HepG2 (cell line): ENCODE measurements at regions not wholly inside any gene's neighbourhood (a gene's known extent, or its start where the extent isn't known, plus 50 kb on each side); places are given as distances from the start of the nearest gene placed in this dataset.

Source experiments
- ATAC-seq: fragments of 200-7000 bp; cut with Tn5 transposase; 3 replicates; pipeline ENCODE4 v1.9.1; 2020; ENCODE audit warnings: mild to moderate bottlenecking, moderate library complexity
- BruUV-seq: library from RNA; stranded (reverse); fragments of 400-500 nt; replicated peaks from 2 replicates; lab custom pipeline; 2021; lab: Mats Ljungman, UMichigan
- CTCF ChIA-PET: fragments of 300-600 bp; formaldehyde crosslinking; extraction: SDS; loops from one replicate; lab custom pipeline; 2021; ENCODE audit warnings: low total read pairs, inconsistent platforms, low intra/inter-chr PET ratio; lab: Yijun Ruan, JAX
- POLR2A ChIA-PET: fragments of 350-600 bp; sonication (Branson Sonifier 250); formaldehyde crosslinking; loops from one replicate; lab custom pipeline; 2020; ENCODE audit warnings: antibody characterized with exemption, inconsistent platforms; lab: Yijun Ruan, JAX
- DNase-seq: peaks from one replicate; pipeline ENCODE4 v3.0.0-alpha.2; 2015; ENCODE audit warnings: low spot score
- FAIRE-seq: peaks from 3 replicates; lab custom pipeline; 2011; peaks lifted over from hg19 to GRCh38; lab: Jason Lieb, UNC
- H2AFZ ChIP-seq: one replicate; pipeline ENCODE4 v1.6.1; 2011; ENCODE audit warnings: low read length, inconsistent platforms
- H3K27ac ChIP-seq: fragments of 300-600 bp; 3 replicates; pipeline ENCODE4 v1.8.0; 2011; ENCODE audit warnings: mixed run types, mild to moderate bottlenecking, mixed read lengths, low read length, inconsistent platforms; ENCODE audit not compliant: insufficient read depth; ENCODE audit errors: extremely low read length
- H3K27me3 ChIP-seq, 2 experiments: fragments of 200-600 bp in 1 of 2; 2 replicates in 1 of 2; 3 replicates in 1 of 2; pipeline versions ENCODE4 v1.6.0 to v1.8.0; 2011; ENCODE audit warnings: low read length in 2 of 2, mild to moderate bottlenecking in 2 of 2, moderate library complexity in 2 of 2, inconsistent platforms in 1 of 2; ENCODE audit not compliant: insufficient read depth in 2 of 2, control insufficient read depth in 1 of 2
- H3K36me3 ChIP-seq, 2 experiments: fragments of 200-600 bp in 1 of 2; replicated peaks in 1 of 2; 2 replicates in 1 of 2; 3 replicates in 1 of 2; pipeline versions ENCODE4 v1.5.1 to v1.8.0; 2011; ENCODE audit warnings: low read length in 2 of 2, inconsistent platforms in 1 of 2; ENCODE audit not compliant: insufficient read depth in 2 of 2, control insufficient read depth in 1 of 2
- H3K4me1 ChIP-seq: 2 replicates; pipeline ENCODE4 v1.5.1; 2012; ENCODE audit warnings: low read length, inconsistent platforms; ENCODE audit not compliant: insufficient read depth
- H3K4me2 ChIP-seq: 2 replicates; pipeline ENCODE4 v1.6.0; 2011; ENCODE audit warnings: low read depth, low read length, inconsistent platforms
- H3K4me3 ChIP-seq, 3 experiments: fragments of 200-600 bp in 1 of 3; sonication (generic), shearing (Covaris generic) in 1 of 3; replicated peaks in 1 of 3; 2 replicates each; pipeline ENCODE4 v1.5.1; 2011 to 2016; ENCODE audit warnings: low read length in 3 of 3, inconsistent platforms in 2 of 3, low read depth in 2 of 3, mild to moderate bottlenecking in 2 of 3, control low read depth in 1 of 3, mixed read lengths in 1 of 3; ENCODE audit not compliant: insufficient read depth in 1 of 3
- H3K79me2 ChIP-seq: one replicate; pipeline ENCODE4 v1.6.1; 2011; ENCODE audit warnings: low read length, inconsistent platforms; ENCODE audit not compliant: insufficient read depth
- H3K9ac ChIP-seq: 2 replicates; pipeline ENCODE4 v1.6.0; 2011; ENCODE audit warnings: mild to moderate bottlenecking, low read depth, low read length, inconsistent platforms; ENCODE audit not compliant: insufficient read depth
- H3K9me3 ChIP-seq: 2 replicates; pipeline ENCODE4 v1.5.1; 2012; ENCODE audit warnings: mild to moderate bottlenecking, low read length
- H4K20me1 ChIP-seq: 2 replicates; pipeline ENCODE4 v1.6.0; 2011; ENCODE audit warnings: inconsistent platforms, mild to moderate bottlenecking, low read length, moderate library complexity; ENCODE audit not compliant: insufficient read depth
- CHD2 ChIP-seq: IDR thresholded peaks from 2 replicates; pipeline ENCODE4 v1.6.1; 2011; ENCODE audit warnings: low read depth, low read length, improper control_type of control experiment
- FIP1L1 ChIP-seq: fragments of 200-400 bp; formaldehyde crosslinking; IDR thresholded peaks from 2 replicates; pipeline ENCODE4 v1.6.1; 2018; ENCODE audit warnings: low read depth, mild to moderate bottlenecking, low read length, moderate library complexity, borderline replicate concordance; ENCODE audit not compliant: insufficient read depth
- IRF2 ChIP-seq: IDR thresholded peaks from 2 replicates; pipeline ENCODE4 v1.6.1; 2018; ENCODE audit warnings: missing genetic modification reagents, missing compliant biosample characterization
- MTF2 ChIP-seq: sonication (generic); formaldehyde crosslinking; IDR thresholded peaks from 2 replicates; pipeline ENCODE4 v1.5.0; 2020; ENCODE audit warnings: missing genetic modification reagents, borderline replicate concordance
- RARG ChIP-seq: sonication (generic); formaldehyde crosslinking; IDR thresholded peaks from 2 replicates; pipeline ENCODE4 v1.4.0; 2020; ENCODE audit warnings: low read depth, mild to moderate bottlenecking, missing genetic modification reagents
- REPIN1 ChIP-seq: sonication (generic); formaldehyde crosslinking; IDR thresholded peaks from 2 replicates; pipeline ENCODE4 v1.8.0; 2022; ENCODE audit warnings: missing genetic modification reagents, low read depth, mild to moderate bottlenecking, borderline replicate concordance
- ZNF296 ChIP-seq: sonication (generic); formaldehyde crosslinking; conservative IDR thresholded peaks from 2 replicates; pipeline ENCODE4 v1.5.0; 2020; ENCODE audit warnings: mild to moderate bottlenecking, missing genetic modification reagents
- ZNF512B ChIP-seq: sonication (generic); formaldehyde crosslinking; IDR thresholded peaks from 2 replicates; pipeline ENCODE4 v1.5.1; 2020; ENCODE audit warnings: missing genetic modification reagents, mild to moderate bottlenecking, borderline replicate concordance
- ZNF614 ChIP-seq: IDR thresholded peaks from 2 replicates; pipeline ENCODE4 v1.6.1; 2018; ENCODE audit warnings: missing biosample characterization, missing genetic modification reagents, inconsistent platforms, borderline replicate concordance
- WGBS: methylation state at CpG from one replicate; pipeline ENCODE4 v1.1.6; 2017; ENCODE audit warnings: low lambda C conversion rate; 5-methylcytosine and 5-hydroxymethylcytosine counted together
- in situ Hi-C: cut with HindIII; loops from 2 replicates; pipeline ENCODE4 v1.10.0; 2017; ENCODE audit warnings: low pct_unique_long_range_greater_than_20kb; ENCODE audit not compliant: extremely low pct_ligation_motif_present
- intact Hi-C: fragments of 100-400 bp; cut with micrococcal nuclease; formaldehyde crosslinking; loops from one replicate; pipeline ENCODE4 v1.10.0; 2022; ENCODE audit not compliant: unreplicated experiment
- TF ChIP-seq, protein P1 (sequence below): sonication (generic); formaldehyde crosslinking; IDR thresholded peaks from 2 replicates; pipeline ENCODE4 v1.5.1; 2020; ENCODE audit warnings: mild to moderate bottlenecking, missing genetic modification reagents, moderate library complexity
- TF ChIP-seq, protein P2 (sequence below): sonication (generic); formaldehyde crosslinking; conservative IDR thresholded peaks from 2 replicates; pipeline ENCODE4 v1.4.0; 2020; ENCODE audit warnings: missing genetic modification reagents

DNA sequence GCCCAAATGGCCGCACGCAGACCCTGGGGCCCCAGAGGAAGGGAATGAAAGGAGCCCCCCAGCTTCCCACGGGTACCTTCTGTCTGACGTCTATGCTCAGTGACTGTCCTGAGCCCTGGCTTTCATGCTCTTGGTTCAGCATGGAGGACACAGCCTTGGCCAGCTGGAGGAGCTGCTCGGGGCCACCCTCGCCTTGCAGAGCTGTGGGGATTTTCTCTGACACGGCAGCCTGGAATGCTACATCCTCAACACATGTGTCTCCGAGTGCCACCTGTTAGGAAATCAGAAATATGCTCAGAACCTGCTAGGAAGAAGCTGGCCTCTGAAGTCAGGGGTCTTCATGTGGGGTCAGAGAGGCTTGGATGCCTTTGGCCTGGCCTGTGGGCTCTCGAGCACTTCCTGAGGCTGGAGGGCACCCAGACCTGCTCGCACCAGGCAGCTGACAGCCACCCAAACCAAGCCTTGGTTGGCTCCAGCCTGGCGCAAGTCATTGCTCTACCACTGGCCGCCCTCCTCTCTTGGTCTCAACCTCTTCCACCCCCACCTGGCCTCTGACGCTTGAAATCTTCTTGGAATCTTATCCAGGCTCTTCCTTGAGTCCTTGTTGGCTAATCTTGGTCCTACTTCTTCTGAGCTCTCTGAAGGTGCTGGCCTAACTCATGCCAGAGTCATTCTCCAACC, 63.7 kb upstream of the BCO1 start (continued):
- TF ChIP-seq, protein P1, sequence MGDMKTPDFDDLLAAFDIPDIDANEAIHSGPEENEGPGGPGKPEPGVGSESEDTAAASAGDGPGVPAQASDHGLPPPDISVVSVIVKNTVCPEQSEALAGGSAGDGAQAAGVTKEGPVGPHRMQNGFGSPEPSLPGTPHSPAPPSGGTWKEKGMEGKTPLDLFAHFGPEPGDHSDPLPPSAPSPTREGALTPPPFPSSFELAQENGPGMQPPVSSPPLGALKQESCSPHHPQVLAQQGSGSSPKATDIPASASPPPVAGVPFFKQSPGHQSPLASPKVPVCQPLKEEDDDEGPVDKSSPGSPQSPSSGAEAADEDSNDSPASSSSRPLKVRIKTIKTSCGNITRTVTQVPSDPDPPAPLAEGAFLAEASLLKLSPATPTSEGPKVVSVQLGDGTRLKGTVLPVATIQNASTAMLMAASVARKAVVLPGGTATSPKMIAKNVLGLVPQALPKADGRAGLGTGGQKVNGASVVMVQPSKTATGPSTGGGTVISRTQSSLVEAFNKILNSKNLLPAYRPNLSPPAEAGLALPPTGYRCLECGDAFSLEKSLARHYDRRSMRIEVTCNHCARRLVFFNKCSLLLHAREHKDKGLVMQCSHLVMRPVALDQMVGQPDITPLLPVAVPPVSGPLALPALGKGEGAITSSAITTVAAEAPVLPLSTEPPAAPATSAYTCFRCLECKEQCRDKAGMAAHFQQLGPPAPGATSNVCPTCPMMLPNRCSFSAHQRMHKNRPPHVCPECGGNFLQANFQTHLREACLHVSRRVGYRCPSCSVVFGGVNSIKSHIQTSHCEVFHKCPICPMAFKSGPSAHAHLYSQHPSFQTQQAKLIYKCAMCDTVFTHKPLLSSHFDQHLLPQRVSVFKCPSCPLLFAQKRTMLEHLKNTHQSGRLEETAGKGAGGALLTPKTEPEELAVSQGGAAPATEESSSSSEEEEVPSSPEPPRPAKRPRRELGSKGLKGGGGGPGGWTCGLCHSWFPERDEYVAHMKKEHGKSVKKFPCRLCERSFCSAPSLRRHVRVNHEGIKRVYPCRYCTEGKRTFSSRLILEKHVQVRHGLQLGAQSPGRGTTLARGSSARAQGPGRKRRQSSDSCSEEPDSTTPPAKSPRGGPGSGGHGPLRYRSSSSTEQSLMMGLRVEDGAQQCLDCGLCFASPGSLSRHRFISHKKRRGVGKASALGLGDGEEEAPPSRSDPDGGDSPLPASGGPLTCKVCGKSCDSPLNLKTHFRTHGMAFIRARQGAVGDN (CRISPR knock-in tag), result peak; percentile 39; the same call in 1 of the 2 replicates
- TF ChIP-seq ZNF296 (CRISPR knock-in tag) (0 out of 2 replicates have a peak, but pooled peaks have one; percentile 16), RARG (CRISPR knock-in tag) (no peak), IRF2 (CRISPR knock-in tag) (0 out of 2 replicates have a peak, but pooled peaks have one; percentile 22)

DNA sequence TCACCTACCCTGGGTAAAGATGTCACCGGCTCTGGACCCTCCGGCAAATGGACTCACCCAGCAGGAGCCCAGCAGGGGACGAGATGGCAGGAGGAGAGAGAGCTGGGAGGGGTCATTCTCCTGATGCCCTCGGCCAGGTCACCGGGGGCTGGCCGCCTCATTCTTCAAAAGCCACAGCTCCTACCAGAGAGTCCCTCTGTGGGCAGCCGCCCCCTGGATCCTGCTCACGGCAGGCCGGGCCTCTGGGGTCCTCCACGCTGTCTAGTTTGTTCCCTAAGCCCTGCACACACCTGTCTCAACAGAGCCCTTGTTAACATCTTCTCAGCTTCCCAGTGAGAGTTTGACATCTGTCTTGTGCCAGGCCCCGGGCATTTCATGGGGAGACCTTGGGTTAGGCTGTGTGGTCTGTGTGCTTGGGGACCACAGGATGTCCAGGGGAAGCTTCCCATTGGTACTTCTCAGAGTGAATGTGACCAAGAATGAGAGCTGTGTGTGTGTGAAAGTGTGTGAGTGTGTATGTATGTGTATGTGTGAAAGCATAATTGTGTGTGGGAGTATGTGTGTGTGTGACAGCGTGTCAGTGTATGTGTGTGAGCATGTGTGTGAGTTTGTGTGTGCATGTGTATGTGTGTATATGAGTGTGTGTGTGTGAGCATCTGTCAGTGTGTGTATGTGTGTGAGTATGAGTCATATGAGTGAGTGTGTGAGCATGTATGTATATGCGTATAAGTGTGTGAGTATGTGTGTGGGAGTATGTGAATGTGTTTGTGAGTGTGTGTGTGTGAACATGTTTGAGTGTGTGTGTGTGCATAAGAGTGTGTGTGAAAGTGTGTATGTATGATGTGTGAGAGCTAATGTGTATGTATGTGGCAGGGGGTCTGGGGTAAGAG, 65.5 kb upstream of the BCO1 start:
- Histone ChIP-seq H3K9me3 (no peaks in the 10 kb centered on the region), H3K4me3 (no peak overlapping the region), H4K20me1 (no peaks in the 10 kb centered on the region), H2AFZ (no peak overlapping the region), H3K79me2 (no peaks in the 10 kb centered on the region), H3K27me3 (peaks cover 0 to 7% of the 10 kb centered on the region in 2 experiments; a peak in 1 of 5 replicates), H3K4me1 (peaks cover 29% of the 10 kb centered on the region), H3K36me3 (no peaks in the 10 kb centered on the region), H3K27ac (no peak overlapping the region), H3K9ac (no peak overlapping the region), H3K4me2 (no peak overlapping the region)
- in situ Hi-C loops, result no loop called here
- FAIRE-seq (no peak), DNase-seq (no peak), ATAC-seq (no peak)
- WGBS, result 52% methylated on average over 13 of the region's 13 CpGs
- ChIA-PET CTCF (no interaction called here), POLR2A (no interaction called here)
- intact Hi-C loops, result no loop called here
- BruUV-seq, result no TSS peak
- no peak for TF ChIP-seq MTF2
- no peak for TF ChIP-seq FIP1L1
- TF ChIP-seq ZNF614 (CRISPR knock-in tag), result no peak
- TF ChIP-seq CHD2, result no peak
- TF ChIP-seq REPIN1 (CRISPR knock-in tag), result no peak
- TF ChIP-seq ZNF512B (CRISPR knock-in tag), result no peak
- TF ChIP-seq, protein P2, sequence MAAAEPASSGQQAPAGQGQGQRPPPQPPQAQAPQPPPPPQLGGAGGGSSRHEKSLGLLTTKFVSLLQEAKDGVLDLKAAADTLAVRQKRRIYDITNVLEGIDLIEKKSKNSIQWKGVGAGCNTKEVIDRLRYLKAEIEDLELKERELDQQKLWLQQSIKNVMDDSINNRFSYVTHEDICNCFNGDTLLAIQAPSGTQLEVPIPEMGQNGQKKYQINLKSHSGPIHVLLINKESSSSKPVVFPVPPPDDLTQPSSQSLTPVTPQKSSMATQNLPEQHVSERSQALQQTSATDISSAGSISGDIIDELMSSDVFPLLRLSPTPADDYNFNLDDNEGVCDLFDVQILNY (CRISPR knock-in tag), result no peak
